ENCODE measurements at regions not wholly inside any gene's neighbourhood (a gene's known extent, or its start where the extent isn't known, plus 50 kb on each side); places are given as distances from the start of the nearest gene placed in this dataset.

- no peak for DNase-seq (ENCODE audit: low spot score)
These were observed 62.3 kb upstream of the PAGE3 start for GRCh38 chrX:55326985-55327384.

GRCh38 chrX:55335296-55335695 lies 70.6 kb upstream of the PAGE3 start:
- no peak for DNase-seq (ENCODE audit: low spot score)

GRCh38 chrX:55336176-55336575 lies 71.5 kb upstream of the PAGE3 start:
- no peak for DNase-seq (ENCODE audit: low spot score)

- no peak for DNase-seq (ENCODE audit: low spot score)
These were observed 76.2 kb upstream of the PAGE3 start for GRCh38 chrX:55340896-55341433.

GRCh38 chrX:55342533-55343501 lies 78.1 kb upstream of the PAGE3 start:
- peak; percentile 37 for DNase-seq (ENCODE audit: low spot score)

GRCh38 chrX:55356609-55357008 lies 91.9 kb upstream of the PAGE3 start:
- DNase-seq (ENCODE audit: low spot score): no peak

GRCh38 chrX:55357236-55357635 lies 92.5 kb upstream of the PAGE3 start:
- no peak for DNase-seq (ENCODE audit: low spot score)

GRCh38 chrX:55379396-55379795 lies 72.5 kb upstream of the MAGEH1 start:
- no peak for DNase-seq (ENCODE audit: low spot score)

- no peak for DNase-seq (ENCODE audit: low spot score)
These were observed 62.6 kb upstream of the MAGEH1 start for GRCh38 chrX:55389376-55389775.

- peak; percentile 10 for DNase-seq (ENCODE audit: low spot score)
These were observed 55.1 kb upstream of the MAGEH1 start for GRCh38 chrX:55396836-55397235.
